G401 (cell line): ENCODE measurements at regions not wholly inside any gene's neighbourhood (a gene's known extent, or its start where the extent isn't known, plus 50 kb on each side); places are given as distances from the start of the nearest gene placed in this dataset.

ENCODE experiments used
- DNase-seq: peaks from one replicate; pipeline ENCODE4 v3.0.0-alpha.2; 2015; ENCODE audit warnings: low spot score
- in situ Hi-C: cut with HindIII; loops from 2 replicates; pipeline ENCODE4 v1.10.0; 2016; ENCODE audit warnings: low sequenced_read_pairs, mixed read lengths

GRCh38 chr1:193625255-193625654 lies 438.8 kb upstream of the B3GALT2 start:
- in situ Hi-C loops: no loop called here

GRCh38 chr1:193619911-193620310 lies 433.5 kb upstream of the B3GALT2 start:
- DNase-seq: no peak
- in situ Hi-C loops: no loop called here

More at GRCh38 chr1:193625255-193625654, 438.8 kb upstream of the B3GALT2 start:
- no peak for DNase-seq

GRCh38 chr1:193614817-193615216 lies 428.4 kb upstream of the B3GALT2 start:
- in situ Hi-C loops: no loop called here
- DNase-seq: no peak

- in situ Hi-C loops: no loop called here
Measured at GRCh38 chr1:193614275-193614674, 427.9 kb upstream of the B3GALT2 start.

GRCh38 chr1:193613041-193613440 lies 426.6 kb upstream of the B3GALT2 start:
- DNase-seq: no peak
- in situ Hi-C loops: no loop called here

More at GRCh38 chr1:193614275-193614674, 427.9 kb upstream of the B3GALT2 start:
- DNase-seq: no peak

GRCh38 chr1:193609592-193609991 lies 423.2 kb upstream of the B3GALT2 start:
- in situ Hi-C loops: no loop called here

GRCh38 chr1:193607787-193608186 lies 421.4 kb upstream of the B3GALT2 start:
- no peak for DNase-seq
- in situ Hi-C loops: no loop called here

More at GRCh38 chr1:193609592-193609991, 423.2 kb upstream of the B3GALT2 start:
- no peak for DNase-seq

- in situ Hi-C loops: no loop called here
- DNase-seq: no peak
Measured at GRCh38 chr1:193606035-193606434, 419.6 kb upstream of the B3GALT2 start.

GRCh38 chr1:193602705-193603104 lies 416.3 kb upstream of the B3GALT2 start:
- in situ Hi-C loops: no loop called here
- no peak for DNase-seq

GRCh38 chr1:193593147-193593885 lies 406.9 kb upstream of the B3GALT2 start:
- in situ Hi-C loops: no loop called here
- no peak for DNase-seq

- no peak for DNase-seq
- in situ Hi-C loops: no loop called here
Measured at GRCh38 chr1:193592317-193592716, 405.9 kb upstream of the B3GALT2 start.

GRCh38 chr1:193590102-193590501 lies 403.7 kb upstream of the B3GALT2 start:
- no peak for DNase-seq
- in situ Hi-C loops: no loop called here

- in situ Hi-C loops: no loop called here
Measured at GRCh38 chr1:193589597-193590040, 403.2 kb upstream of the B3GALT2 start.

GRCh38 chr1:193588311-193589082 lies 402.1 kb upstream of the B3GALT2 start:
- no peak for DNase-seq
- in situ Hi-C loops: no loop called here

More at GRCh38 chr1:193589597-193590040, 403.2 kb upstream of the B3GALT2 start:
- DNase-seq: no peak

GRCh38 chr1:193584731-193585239 lies 398.4 kb upstream of the B3GALT2 start:
- no peak for DNase-seq
- in situ Hi-C loops: no loop called here

GRCh38 chr1:193581341-193581740 lies 394.9 kb upstream of the B3GALT2 start:
- in situ Hi-C loops: no loop called here
- DNase-seq: no peak

GRCh38 chr1:193580419-193580818 lies 394.0 kb upstream of the B3GALT2 start:
- in situ Hi-C loops: no loop called here
- DNase-seq: no peak

GRCh38 chr1:193579323-193579722 lies 392.9 kb upstream of the B3GALT2 start:
- in situ Hi-C loops: no loop called here
- DNase-seq: no peak

- no peak for DNase-seq
- in situ Hi-C loops: no loop called here
Measured at GRCh38 chr1:193574913-193575312, 388.5 kb upstream of the B3GALT2 start.

- no peak for DNase-seq
- in situ Hi-C loops: no loop called here
Measured at GRCh38 chr1:193569983-193570269, 383.5 kb upstream of the B3GALT2 start.
